Cardiac muscle cell (in vitro differentiated cells and primary cell): ENCODE measurements at regions not wholly inside any gene's neighbourhood (a gene's known extent, or its start where the extent isn't known, plus 50 kb on each side); places are given as distances from the start of the nearest gene placed in this dataset.
"Not testable (repeated sequence)": the region's sequence is repeated elsewhere in the genome, so short reads cannot be mapped to it uniquely, and the experiment has no call there.

ENCODE experiments used
- DNase-seq, 2 donors: peaks; one replicate each; pipeline versions ENCODE4 v3.0.0 to v3.0.0-alpha.2; 2010 to 2017; ENCODE audit warnings: low read depth in 1 of 2, low spot score in 1 of 2
- H3K27ac ChIP-seq: fragments of 200-600 bp; sonication (generic); 2 replicates; pipeline ENCODE4 v1.5.1; 2016
- H3K27me3 ChIP-seq: fragments of 200-600 bp; sonication (generic); 2 replicates; pipeline ENCODE4 v1.6.0; 2016; ENCODE audit warnings: control low read depth
- H3K36me3 ChIP-seq: fragments of 200-600 bp; sonication (generic); 2 replicates; pipeline ENCODE4 v1.5.1; 2016; ENCODE audit warnings: control low read depth
- H3K4me1 ChIP-seq: fragments of 200-600 bp; sonication (generic); 2 replicates; pipeline ENCODE4 v1.8.1; 2017; ENCODE audit warnings: low read depth, mild to moderate bottlenecking, mixed run types
- H3K4me3 ChIP-seq: fragments of 200-600 bp; sonication (generic); 2 replicates; pipeline ENCODE4 v1.5.1; 2016; ENCODE audit warnings: mild to moderate bottlenecking
- H3K9me3 ChIP-seq: fragments of 200-600 bp; sonication (generic); 2 replicates; pipeline ENCODE4 v1.5.1; 2017; ENCODE audit warnings: low read depth, mild to moderate bottlenecking, control low read depth
- TF ChIP-seq, protein P1 (sequence below): IDR thresholded peaks from 2 replicates; pipeline ENCODE4 v1.5.1; 2012; ENCODE audit warnings: low read depth, mild to moderate bottlenecking, low read length

DNA sequence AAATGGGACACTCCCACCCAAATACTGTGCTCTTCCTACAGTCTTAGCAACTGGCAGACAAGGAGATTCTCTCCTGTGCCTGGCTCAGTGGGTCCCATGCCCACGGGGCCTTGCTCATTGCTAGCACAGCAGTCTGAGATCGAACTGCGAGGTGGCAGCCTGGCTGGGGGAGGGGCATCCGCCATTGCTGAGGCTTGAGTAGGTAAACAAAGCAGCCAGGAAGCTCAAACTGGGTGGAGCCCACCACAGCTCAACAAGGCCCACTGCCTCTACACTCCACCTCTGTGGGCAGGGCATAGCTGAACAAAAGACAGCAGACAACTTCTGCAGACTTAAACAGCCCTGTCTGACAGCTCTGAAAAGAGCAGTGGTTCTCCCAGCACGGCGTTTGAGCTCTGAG, 174.8 kb downstream of the COL12A1 start:
- H3K27me3 ChIP-seq, H3K4me1 ChIP-seq, H3K36me3 ChIP-seq, H3K9me3 ChIP-seq, H3K27ac ChIP-seq, DNase-seq, H3K4me3 ChIP-seq: not testable (repeated sequence)

DNA sequence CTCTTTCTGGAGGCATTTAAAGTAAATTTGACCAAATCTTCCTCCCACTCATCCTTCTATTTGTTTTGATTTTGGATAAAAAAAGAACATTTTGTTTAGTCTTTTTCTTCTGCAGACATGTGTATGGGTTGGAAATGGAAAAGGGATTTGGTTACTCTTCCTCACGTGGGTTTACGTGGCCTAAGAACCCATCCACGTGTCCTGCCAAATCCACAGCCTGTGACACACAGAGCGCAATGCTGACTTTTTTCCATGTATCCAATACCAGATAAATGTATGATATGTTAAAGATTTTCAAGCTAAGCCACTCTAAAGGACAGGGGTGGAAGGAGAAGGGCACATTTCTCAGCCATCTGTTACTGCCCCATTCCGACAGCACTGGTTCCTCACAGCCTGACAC, 176.5 kb downstream of the COL12A1 start:
- no peak for DNase-seq
- Histone ChIP-seq H3K4me3 (no peak overlapping the region), H3K4me1 (no peaks in the 10 kb centered on the region), H3K9me3 (no peaks in the 10 kb centered on the region), H3K36me3 (no peaks in the 10 kb centered on the region), H3K27ac (no peak overlapping the region), H3K27me3 (no peaks in the 10 kb centered on the region)
- TF ChIP-seq, protein P1, sequence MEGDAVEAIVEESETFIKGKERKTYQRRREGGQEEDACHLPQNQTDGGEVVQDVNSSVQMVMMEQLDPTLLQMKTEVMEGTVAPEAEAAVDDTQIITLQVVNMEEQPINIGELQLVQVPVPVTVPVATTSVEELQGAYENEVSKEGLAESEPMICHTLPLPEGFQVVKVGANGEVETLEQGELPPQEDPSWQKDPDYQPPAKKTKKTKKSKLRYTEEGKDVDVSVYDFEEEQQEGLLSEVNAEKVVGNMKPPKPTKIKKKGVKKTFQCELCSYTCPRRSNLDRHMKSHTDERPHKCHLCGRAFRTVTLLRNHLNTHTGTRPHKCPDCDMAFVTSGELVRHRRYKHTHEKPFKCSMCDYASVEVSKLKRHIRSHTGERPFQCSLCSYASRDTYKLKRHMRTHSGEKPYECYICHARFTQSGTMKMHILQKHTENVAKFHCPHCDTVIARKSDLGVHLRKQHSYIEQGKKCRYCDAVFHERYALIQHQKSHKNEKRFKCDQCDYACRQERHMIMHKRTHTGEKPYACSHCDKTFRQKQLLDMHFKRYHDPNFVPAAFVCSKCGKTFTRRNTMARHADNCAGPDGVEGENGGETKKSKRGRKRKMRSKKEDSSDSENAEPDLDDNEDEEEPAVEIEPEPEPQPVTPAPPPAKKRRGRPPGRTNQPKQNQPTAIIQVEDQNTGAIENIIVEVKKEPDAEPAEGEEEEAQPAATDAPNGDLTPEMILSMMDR: no peak

DNA sequence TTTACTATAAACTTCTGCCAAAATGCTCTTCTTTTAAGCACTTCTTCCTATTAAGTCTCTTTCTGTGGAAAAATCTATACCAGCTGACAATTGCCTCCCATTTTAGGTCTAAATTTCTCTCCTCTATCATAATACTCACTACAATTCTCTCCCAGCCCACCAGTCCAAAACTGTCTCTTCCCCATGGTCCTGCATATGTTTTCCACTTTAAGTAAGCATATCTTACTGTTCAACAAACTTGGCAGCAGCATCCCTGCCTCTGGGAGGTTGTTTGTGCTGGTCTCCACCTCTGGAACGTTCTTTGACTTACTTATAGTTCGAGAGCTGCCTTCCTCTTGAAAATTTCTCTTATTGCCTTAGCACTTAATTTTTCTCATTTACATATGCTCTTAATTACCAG, 180.5 kb downstream of the COL12A1 start:
- Histone ChIP-seq H3K36me3 (no peaks in the 10 kb centered on the region), H3K4me3 (no peak overlapping the region), H3K27me3 (no peaks in the 10 kb centered on the region), H3K4me1 (no peaks in the 10 kb centered on the region), H3K27ac (no peak overlapping the region), H3K9me3 (no peaks in the 10 kb centered on the region)
- TF ChIP-seq, protein P1: no peak
- DNase-seq: peak in 1 of 2 donors; percentile 14

DNA sequence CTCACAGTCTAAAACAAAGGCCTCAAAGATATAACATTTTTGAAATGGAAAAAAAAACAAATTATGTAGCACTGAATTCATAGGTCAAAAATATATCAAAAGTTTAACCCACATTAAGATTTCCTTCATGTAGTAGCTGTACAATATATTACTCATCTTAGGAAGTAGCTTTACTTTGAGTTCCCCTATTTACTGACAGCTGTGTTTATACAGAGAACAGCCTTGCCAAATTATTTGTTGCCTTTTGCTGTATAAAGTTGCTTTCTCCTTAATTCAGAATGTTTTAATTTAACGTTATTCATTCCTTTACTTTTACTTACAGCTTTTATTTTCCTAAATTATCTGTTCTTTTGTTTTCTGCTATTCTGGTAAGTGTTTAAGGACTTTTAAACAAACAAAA, 181.0 kb downstream of the COL12A1 start:
- Histone ChIP-seq H3K4me1 (no peaks in the 10 kb centered on the region), H3K9me3 (no peaks in the 10 kb centered on the region), H3K4me3 (no peak overlapping the region), H3K27me3 (no peaks in the 10 kb centered on the region), H3K27ac (no peak overlapping the region), H3K36me3 (no peaks in the 10 kb centered on the region)
- peak in 1 of 2 donors; percentile 10 for DNase-seq
- TF ChIP-seq, protein P1: no peak

DNA sequence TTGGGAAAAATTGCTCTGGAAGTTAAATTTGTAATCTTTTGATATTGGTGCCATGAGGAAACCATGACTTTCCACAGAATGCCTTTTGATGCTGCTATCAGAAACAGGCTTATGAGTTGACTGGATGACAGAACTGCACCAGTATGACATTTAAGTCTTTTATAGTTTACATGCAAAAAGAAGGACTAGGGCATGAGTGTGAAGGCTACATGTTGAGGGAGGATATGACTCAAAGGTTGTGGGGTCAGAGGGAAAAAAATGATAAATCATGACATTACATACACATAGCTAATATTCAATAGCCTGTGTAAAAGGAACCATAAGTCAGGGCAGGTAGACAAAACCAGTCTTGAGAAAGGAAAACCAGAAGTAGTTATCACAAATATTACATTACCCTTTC, 182.2 kb downstream of the COL12A1 start:
- Histone ChIP-seq H3K27me3 (no peaks in the 10 kb centered on the region), H3K4me1 (no peaks in the 10 kb centered on the region), H3K4me3 (no peak overlapping the region), H3K27ac (no peak overlapping the region), H3K9me3 (no peaks in the 10 kb centered on the region), H3K36me3 (no peaks in the 10 kb centered on the region)
- no peak for DNase-seq
- TF ChIP-seq, protein P1: no peak

DNA sequence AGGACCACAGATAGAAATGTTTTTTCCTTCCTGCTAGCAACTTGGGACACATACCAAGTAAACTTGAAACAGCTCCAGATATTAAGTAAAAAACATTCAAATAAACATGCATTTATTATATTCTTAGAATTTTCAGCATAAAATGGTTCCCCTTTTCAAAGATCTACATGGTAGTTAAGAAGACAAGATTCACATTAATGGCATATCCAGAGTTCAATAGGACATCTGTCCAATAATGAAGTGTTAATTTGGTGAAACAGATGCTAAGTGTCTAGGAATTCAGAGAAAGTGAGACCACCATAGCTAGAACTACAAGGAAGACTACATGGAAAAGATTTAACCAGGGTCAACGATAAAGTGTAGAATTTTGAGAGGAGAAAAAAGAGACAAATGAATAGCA, 184.9 kb downstream of the COL12A1 start:
- TF ChIP-seq, protein P1: no peak
- Histone ChIP-seq H3K9me3 (no peaks in the 10 kb centered on the region), H3K4me1 (no peaks in the 10 kb centered on the region), H3K27me3 (no peaks in the 10 kb centered on the region), H3K36me3 (no peaks in the 10 kb centered on the region), H3K27ac (no peak overlapping the region), H3K4me3 (no peak overlapping the region)
- no peak for DNase-seq
